Activated B cell treated with CpG ODN at 0.5 μM for 24 hours (primary cell): ENCODE measurements at regions not wholly inside any gene's neighbourhood (a gene's known extent, or its start where the extent isn't known, plus 50 kb on each side); places are given as distances from the start of the nearest gene placed in this dataset.
"Not testable (repeated sequence)": the region's sequence is repeated elsewhere in the genome, so short reads cannot be mapped to it uniquely, and the experiment has no call there.

Experiments
- ATAC-seq: fragments of 200-7000 bp; cut with Tn5 transposase; one replicate; pipeline ENCODE4 v1.10.0; 2021; ENCODE audit warnings: low read depth, mild to moderate bottlenecking, moderate library complexity
- CTCF ChIA-PET: fragments of 350-600 bp; sonication (Branson Sonifier 250); formaldehyde crosslinking; loops from one replicate; lab custom pipeline; 2021; ENCODE audit warnings: antibody characterized with exemption; lab: Charles Lee
- POLR2A ChIA-PET: fragments of 350-600 bp; sonication (Branson Sonifier 250); formaldehyde crosslinking; loops from one replicate; lab custom pipeline; 2021; ENCODE audit warnings: antibody characterized with exemption; lab: Charles Lee
- DNase-seq: peaks from one replicate; pipeline ENCODE4 v3.0.0; 2022
- H3K27ac Mint-ChIP-seq: one replicate; pipeline ENCODE4 v1.8.0; 2020; ENCODE audit warnings: mixed read lengths
- H3K27me3 Mint-ChIP-seq: one replicate; pipeline ENCODE4 v1.8.0; 2021; ENCODE audit warnings: mixed read lengths
- H3K36me3 Mint-ChIP-seq: one replicate; pipeline ENCODE4 v1.8.0; 2021; ENCODE audit warnings: low read depth, mixed read lengths
- H3K4me1 Mint-ChIP-seq: one replicate; pipeline ENCODE4 v1.8.0; 2021; ENCODE audit warnings: mixed read lengths
- H3K4me3 Mint-ChIP-seq: one replicate; pipeline ENCODE4 v1.8.0; 2020; ENCODE audit warnings: mild to moderate bottlenecking, mixed read lengths
- H3K9me3 Mint-ChIP-seq: one replicate; pipeline ENCODE4 v1.8.0; 2020; ENCODE audit warnings: mixed read lengths
- intact Hi-C: fragments of 100-400 bp; cut with micrococcal nuclease; formaldehyde crosslinking; loops from one replicate; pipeline ENCODE4 v1.15.1; 2024
- TF ChIP-seq, protein P1 (sequence below): fragments of 200-600 bp; IDR thresholded peaks from one replicate; pipeline ENCODE4 v1.8.0; 2022; ENCODE audit warnings: antibody characterized with exemption, mild to moderate bottlenecking

DNA sequence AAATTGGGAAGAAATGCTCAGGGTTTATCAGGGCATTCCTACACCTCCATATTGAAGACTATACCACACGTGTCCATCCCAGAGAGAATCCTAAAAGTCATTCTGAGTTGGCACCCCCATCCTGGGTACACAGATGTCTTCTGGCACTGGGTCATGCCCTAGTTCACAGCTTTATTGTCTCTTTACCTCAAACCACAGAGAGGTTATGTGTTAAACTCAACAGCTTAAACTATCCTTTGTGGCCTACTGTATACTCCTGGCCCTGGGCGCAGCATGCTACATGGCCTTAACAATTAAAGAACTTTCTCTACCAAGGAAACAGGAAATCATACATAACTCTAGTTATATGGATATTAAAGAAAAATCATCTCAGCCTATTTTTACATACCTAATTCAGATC lies 115.6 kb upstream of the SEM1 start:
- CTCF ChIA-PET: no interaction called here

DNA sequence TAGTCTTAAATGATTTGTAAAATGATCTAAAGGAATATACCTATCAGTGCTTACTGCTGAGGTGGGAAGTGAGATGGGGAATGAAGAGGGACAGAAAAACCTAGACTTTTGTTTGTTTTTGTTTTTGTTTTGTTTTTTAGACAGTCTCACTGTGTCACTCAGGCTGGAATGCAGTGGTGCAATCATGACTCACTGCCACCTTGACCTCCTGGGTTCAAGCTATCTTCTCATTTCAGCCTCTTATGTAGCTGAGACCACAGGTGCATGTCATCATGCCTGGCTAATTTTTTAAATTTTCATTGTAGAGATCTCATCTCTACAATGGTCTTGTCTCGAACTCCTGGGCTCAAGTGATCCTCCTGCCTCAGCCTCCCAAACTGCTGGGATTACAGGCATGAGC lies 116.4 kb upstream of the SEM1 start:
- ChIA-PET POLR2A (no interaction called here), CTCF (no interaction called here)
- intact Hi-C loops: no loop called here
- ATAC-seq (no peak), DNase-seq (no peak)
- H3K4me1 Mint-ChIP-seq: no peaks in the 10 kb centered on the region
- peaks cover 6% of the 10 kb centered on the region for H3K27me3 Mint-ChIP-seq
- H3K27ac Mint-ChIP-seq: no peak overlapping the region
- H3K9me3 Mint-ChIP-seq: peaks cover 4% of the 10 kb centered on the region
- H3K4me3 Mint-ChIP-seq: no peak overlapping the region
- H3K36me3 Mint-ChIP-seq: no peaks in the 10 kb centered on the region
- TF ChIP-seq, protein P1, sequence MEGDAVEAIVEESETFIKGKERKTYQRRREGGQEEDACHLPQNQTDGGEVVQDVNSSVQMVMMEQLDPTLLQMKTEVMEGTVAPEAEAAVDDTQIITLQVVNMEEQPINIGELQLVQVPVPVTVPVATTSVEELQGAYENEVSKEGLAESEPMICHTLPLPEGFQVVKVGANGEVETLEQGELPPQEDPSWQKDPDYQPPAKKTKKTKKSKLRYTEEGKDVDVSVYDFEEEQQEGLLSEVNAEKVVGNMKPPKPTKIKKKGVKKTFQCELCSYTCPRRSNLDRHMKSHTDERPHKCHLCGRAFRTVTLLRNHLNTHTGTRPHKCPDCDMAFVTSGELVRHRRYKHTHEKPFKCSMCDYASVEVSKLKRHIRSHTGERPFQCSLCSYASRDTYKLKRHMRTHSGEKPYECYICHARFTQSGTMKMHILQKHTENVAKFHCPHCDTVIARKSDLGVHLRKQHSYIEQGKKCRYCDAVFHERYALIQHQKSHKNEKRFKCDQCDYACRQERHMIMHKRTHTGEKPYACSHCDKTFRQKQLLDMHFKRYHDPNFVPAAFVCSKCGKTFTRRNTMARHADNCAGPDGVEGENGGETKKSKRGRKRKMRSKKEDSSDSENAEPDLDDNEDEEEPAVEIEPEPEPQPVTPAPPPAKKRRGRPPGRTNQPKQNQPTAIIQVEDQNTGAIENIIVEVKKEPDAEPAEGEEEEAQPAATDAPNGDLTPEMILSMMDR: no peak

More for the DNA sequence above, 115.6 kb upstream of the SEM1 start:
- Mint-ChIP-seq H3K27ac (no peak overlapping the region), H3K9me3 (peaks cover 4% of the 10 kb centered on the region), H3K36me3 (no peaks in the 10 kb centered on the region), H3K27me3 (peaks cover 6% of the 10 kb centered on the region), H3K4me1 (no peaks in the 10 kb centered on the region), H3K4me3 (no peak overlapping the region)
- no peak for DNase-seq
- intact Hi-C loops: no loop called here
- TF ChIP-seq, protein P1: no peak
- POLR2A ChIA-PET: no interaction called here
- no peak for ATAC-seq

- no peak overlapping the region for H3K27ac Mint-ChIP-seq
- ChIA-PET CTCF (no interaction called here), POLR2A (no interaction called here)
- ATAC-seq (no peak), DNase-seq (no peak)
- intact Hi-C loops: no loop called here
- H3K4me3 Mint-ChIP-seq: no peak overlapping the region
- no peaks in the 10 kb centered on the region for H3K36me3 Mint-ChIP-seq
- H3K4me1 Mint-ChIP-seq: no peaks in the 10 kb centered on the region
- peaks cover 6% of the 10 kb centered on the region for H3K27me3 Mint-ChIP-seq
- TF ChIP-seq, protein P1: no peak
- peaks cover 4% of the 10 kb centered on the region for H3K9me3 Mint-ChIP-seq
Measured at GRCh38 chr7:96827701-96828100, 118.1 kb upstream of the SEM1 start.

- POLR2A ChIA-PET, H3K27ac Mint-ChIP-seq, CTCF ChIA-PET, H3K4me3 Mint-ChIP-seq, H3K4me1 Mint-ChIP-seq, H3K27me3 Mint-ChIP-seq, H3K36me3 Mint-ChIP-seq, H3K9me3 Mint-ChIP-seq, DNase-seq, ATAC-seq, intact Hi-C loops: not testable (repeated sequence)
Measured at GRCh38 chr7:96829121-96829520, 119.5 kb upstream of the SEM1 start.

GRCh38 chr7:96831446-96831845 lies 121.8 kb upstream of the SEM1 start:
- Mint-ChIP-seq H3K4me3 (no peak overlapping the region), H3K9me3 (peaks cover 4% of the 10 kb centered on the region), H3K27me3 (peaks cover 4% of the 10 kb centered on the region), H3K4me1 (peaks cover 2% of the 10 kb centered on the region), H3K36me3 (no peaks in the 10 kb centered on the region), H3K27ac (no peak overlapping the region)
- ATAC-seq (no peak), DNase-seq (no peak)
- POLR2A ChIA-PET: no interaction called here
- intact Hi-C loops: no loop called here
- TF ChIP-seq, protein P1: no peak
- CTCF ChIA-PET: no interaction called here

GRCh38 chr7:96832092-96832662 lies 122.5 kb upstream of the SEM1 start:
- H3K4me3 Mint-ChIP-seq: no peak overlapping the region
- H3K36me3 Mint-ChIP-seq: no peaks in the 10 kb centered on the region
- peaks cover 9% of the 10 kb centered on the region for H3K4me1 Mint-ChIP-seq
- CTCF ChIA-PET: interaction anchor here (0.7 kb wide), 1 partner anchor 12 kb away, joined by 3 read pairs; no protein-coding TSS in a partner anchor
- intact Hi-C loops: no loop called here
- POLR2A ChIA-PET: no interaction called here
- DNase-seq (no peak), ATAC-seq (no peak)
- TF ChIP-seq, protein P1: no peak
- H3K27ac Mint-ChIP-seq: no peak overlapping the region
- peaks cover 4% of the 10 kb centered on the region for H3K27me3 Mint-ChIP-seq
- peaks cover 4% of the 10 kb centered on the region for H3K9me3 Mint-ChIP-seq
